ENCODE measurements at regions not wholly inside any gene's neighbourhood (a gene's known extent, or its start where the extent isn't known, plus 50 kb on each side); places are given as distances from the start of the nearest gene placed in this dataset.

- TF ChIP-seq HMGXB4 (CRISPR knock-in tag; IDR thresholded peaks at IDR 0.05; ENCODE audit: borderline replicate concordance) (no peak), CHD2 (IDR thresholded peaks at IDR 0.05; ENCODE audit: low read length, partially characterized antibody) (no peak)
These were observed 292.4 kb downstream of the SS18 start (continued) for GRCh38 chr18:25798046-25798445.

GRCh38 chr18:25795213-25795612 is 295.2 kb downstream of the SS18 start:
- FAIRE-seq (no peak), ATAC-seq (no peak), DNase-seq (ENCODE audit: low read depth in 1 of 2, low spot score in 1 of 2) (no peak)
- TF ChIP-seq CHD2 (IDR thresholded peaks at IDR 0.05; ENCODE audit: low read length, partially characterized antibody) (no peak), CEBPB (IDR thresholded peaks at IDR 0.05) (no peak), BCL3 (IDR thresholded peaks at IDR 0.05) (no peak), ZNF302 (CRISPR knock-in tag; IDR thresholded peaks at IDR 0.05) (no peak), EHF (CRISPR knock-in tag; IDR thresholded peaks at IDR 0.05) (no peak), GATA3 (IDR thresholded peaks at IDR 0.05; ENCODE audit: borderline replicate concordance) (no peak), HOXB13 (CRISPR knock-in tag; IDR thresholded peaks at IDR 0.05; ENCODE audit: low read depth) (no peak), MAZ (IDR thresholded peaks at IDR 0.05; ENCODE audit: borderline replicate concordance, low read depth, low read length) (no peak), EHMT2 (IDR thresholded peaks at IDR 0.05; ENCODE audit: low read depth) (no peak), HEYL (CRISPR knock-in tag; IDR thresholded peaks at IDR 0.05) (no peak), KDM1A (IDR thresholded peaks at IDR 0.05; ENCODE audit: low read depth) (no peak), CBX2 (IDR thresholded peaks at IDR 0.05; ENCODE audit: borderline replicate concordance, low read depth) (no peak), ESRRA (IDR thresholded peaks at IDR 0.05; ENCODE audit: borderline replicate concordance, low read length) (no peak), SMC3 (IDR thresholded peaks at IDR 0.05) (no peak), HOXA7 (CRISPR knock-in tag; IDR thresholded peaks at IDR 0.05) (no peak), RCOR1 (IDR thresholded peaks at IDR 0.05; ENCODE audit: low read depth, low read length) (no peak), JUNB (IDR thresholded peaks at IDR 0.05) (no peak), KDM5A (IDR thresholded peaks at IDR 0.05) (no peak)
- ChIA-PET CTCF (interaction anchor here (1.2 kb wide), 1 partner anchor 23 kb away, joined by 3 read pairs; no protein-coding TSS in a partner anchor), POLR2A (no interaction called here)
- H3K9me3 ChIP-seq: no peaks in the 10 kb centered on the region
- no peak overlapping the region for H3K4me3 ChIP-seq
- H3K4me1 ChIP-seq: no peaks in the 10 kb centered on the region
- H3K27ac ChIP-seq: no peak overlapping the region
- no peak overlapping the region for H3K4me2 ChIP-seq
- 19% methylated on average over 9 of the region's 10 CpGs for WGBS (ENCODE audit: missing lambda C conversion rate)

- Histone ChIP-seq H3K4me2 (no peak overlapping the region), H3K27ac (no peak overlapping the region), H3K4me3 (no peak overlapping the region), H3K9me3 (no peaks in the 10 kb centered on the region), H3K4me1 (no peaks in the 10 kb centered on the region)
- FAIRE-seq (no peak), DNase-seq (ENCODE audit: low read depth in 1 of 2, low spot score in 1 of 2) (no peak), ATAC-seq (no peak)
- ChIA-PET POLR2A (no interaction called here), CTCF (no interaction called here)
- TF ChIP-seq MAZ (IDR thresholded peaks at IDR 0.05; ENCODE audit: borderline replicate concordance, low read depth, low read length) (no peak), RARB (CRISPR knock-in tag; IDR thresholded peaks at IDR 0.05) (no peak), EHMT2 (IDR thresholded peaks at IDR 0.05; ENCODE audit: low read depth) (no peak), HMGXB4 (CRISPR knock-in tag; IDR thresholded peaks at IDR 0.05; ENCODE audit: borderline replicate concordance) (no peak), MAFK (IDR thresholded peaks at IDR 0.05; ENCODE audit: partially characterized antibody) (no peak), EHF (CRISPR knock-in tag; IDR thresholded peaks at IDR 0.05) (no peak), CBX8 (IDR thresholded peaks at IDR 0.05) (no peak), NFE2L2 (conservative IDR thresholded peaks at IDR 0.05; ENCODE audit: low read length) (no peak), E2F6 (IDR thresholded peaks at IDR 0.05; ENCODE audit: borderline replicate concordance, low read depth) (no peak), NPAS2 (CRISPR knock-in tag; IDR thresholded peaks at IDR 0.05; ENCODE audit: borderline replicate concordance) (no peak), ESRRA (IDR thresholded peaks at IDR 0.05; ENCODE audit: borderline replicate concordance, low read length) (no peak), RAD21 (conservative IDR thresholded peaks at IDR 0.05 in 1 of 2, IDR thresholded peaks at IDR 0.05 in 1 of 2) (no peak), POLR2A (IDR thresholded peaks at IDR 0.05; ENCODE audit: low read length) (no peak), ZFP36 (IDR thresholded peaks at IDR 0.05; ENCODE audit: borderline replicate concordance, partially characterized antibody) (no peak), HOXB13 (CRISPR knock-in tag; IDR thresholded peaks at IDR 0.05; ENCODE audit: low read depth) (no peak), RFX5 (IDR thresholded peaks at IDR 0.05) (no peak)
- WGBS (ENCODE audit: missing lambda C conversion rate): 12% methylated on average over 5 of the region's 5 CpGs
These were observed 303.1 kb downstream of the SS18 start for GRCh38 chr18:25787276-25787675.

All from A549 (cell line).